Cardiac muscle cell (in vitro differentiated cells and primary cell): ENCODE measurements at regions not wholly inside any gene's neighbourhood (a gene's known extent, or its start where the extent isn't known, plus 50 kb on each side); places are given as distances from the start of the nearest gene placed in this dataset.

Source experiments
- DNase-seq, 2 donors: peaks; one replicate each; pipeline versions ENCODE4 v3.0.0 to v3.0.0-alpha.2; 2010 to 2017; ENCODE audit warnings: low read depth in 1 of 2, low spot score in 1 of 2
- H3K27ac ChIP-seq: fragments of 200-600 bp; sonication (generic); 2 replicates; pipeline ENCODE4 v1.5.1; 2016
- H3K27me3 ChIP-seq: fragments of 200-600 bp; sonication (generic); 2 replicates; pipeline ENCODE4 v1.6.0; 2016; ENCODE audit warnings: control low read depth
- H3K36me3 ChIP-seq: fragments of 200-600 bp; sonication (generic); 2 replicates; pipeline ENCODE4 v1.5.1; 2016; ENCODE audit warnings: control low read depth
- H3K4me1 ChIP-seq: fragments of 200-600 bp; sonication (generic); 2 replicates; pipeline ENCODE4 v1.8.1; 2017; ENCODE audit warnings: low read depth, mild to moderate bottlenecking, mixed run types
- H3K4me3 ChIP-seq: fragments of 200-600 bp; sonication (generic); 2 replicates; pipeline ENCODE4 v1.5.1; 2016; ENCODE audit warnings: mild to moderate bottlenecking
- H3K9me3 ChIP-seq: fragments of 200-600 bp; sonication (generic); 2 replicates; pipeline ENCODE4 v1.5.1; 2017; ENCODE audit warnings: low read depth, mild to moderate bottlenecking, control low read depth
- CTCF ChIP-seq: IDR thresholded peaks from 2 replicates; pipeline ENCODE4 v1.5.1; 2012; ENCODE audit warnings: low read depth, mild to moderate bottlenecking, low read length

GRCh38 chr6:22825210-22825609 is 255.8 kb downstream of the HDGFL1 start:
- no peaks in the 10 kb centered on the region for H3K27me3 ChIP-seq
- peaks cover 12% of the 10 kb centered on the region for H3K4me1 ChIP-seq
- H3K4me3 ChIP-seq = no peak overlapping the region
- no peak for TF ChIP-seq CTCF
- no peaks in the 10 kb centered on the region for H3K9me3 ChIP-seq
- H3K36me3 ChIP-seq = no peaks in the 10 kb centered on the region
- DNase-seq = no peak
- no peak overlapping the region for H3K27ac ChIP-seq

DNA sequence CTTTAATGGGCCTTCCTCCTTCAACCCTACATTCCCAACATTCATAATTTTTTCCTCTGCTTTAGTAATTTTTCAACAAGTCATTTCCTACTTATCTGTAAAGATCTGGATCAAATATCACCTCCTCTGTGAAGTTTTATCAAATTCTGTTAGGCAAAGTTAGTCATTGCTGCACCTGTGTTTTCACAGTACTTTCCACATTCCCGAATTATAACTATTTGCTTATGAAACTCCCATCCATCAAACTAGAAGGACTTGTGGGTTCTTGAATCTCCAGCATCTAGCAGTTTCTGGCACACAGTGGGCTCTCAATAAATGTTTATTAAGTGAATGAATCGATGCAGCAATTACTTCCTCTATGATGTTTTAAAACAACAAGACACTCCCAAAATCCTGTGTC is 257.6 kb downstream of the HDGFL1 start:
- Histone ChIP-seq H3K27ac (no peak overlapping the region), H3K4me3 (no peak overlapping the region), H3K4me1 (peaks cover 12% of the 10 kb centered on the region), H3K36me3 (no peaks in the 10 kb centered on the region), H3K9me3 (no peaks in the 10 kb centered on the region), H3K27me3 (no peaks in the 10 kb centered on the region)
- no peak for TF ChIP-seq CTCF
- no peak for DNase-seq

GRCh38 chr6:22827760-22828159 is 258.4 kb downstream of the HDGFL1 start:
- Histone ChIP-seq H3K27me3 (no peaks in the 10 kb centered on the region), H3K27ac (peak overlapping the region; percentile 81), H3K9me3 (no peaks in the 10 kb centered on the region), H3K4me3 (no peak overlapping the region), H3K4me1 (peaks cover 12% of the 10 kb centered on the region), H3K36me3 (no peaks in the 10 kb centered on the region)
- DNase-seq = peak in 1 of 2 donors; percentile 36
- no peak for TF ChIP-seq CTCF

DNA sequence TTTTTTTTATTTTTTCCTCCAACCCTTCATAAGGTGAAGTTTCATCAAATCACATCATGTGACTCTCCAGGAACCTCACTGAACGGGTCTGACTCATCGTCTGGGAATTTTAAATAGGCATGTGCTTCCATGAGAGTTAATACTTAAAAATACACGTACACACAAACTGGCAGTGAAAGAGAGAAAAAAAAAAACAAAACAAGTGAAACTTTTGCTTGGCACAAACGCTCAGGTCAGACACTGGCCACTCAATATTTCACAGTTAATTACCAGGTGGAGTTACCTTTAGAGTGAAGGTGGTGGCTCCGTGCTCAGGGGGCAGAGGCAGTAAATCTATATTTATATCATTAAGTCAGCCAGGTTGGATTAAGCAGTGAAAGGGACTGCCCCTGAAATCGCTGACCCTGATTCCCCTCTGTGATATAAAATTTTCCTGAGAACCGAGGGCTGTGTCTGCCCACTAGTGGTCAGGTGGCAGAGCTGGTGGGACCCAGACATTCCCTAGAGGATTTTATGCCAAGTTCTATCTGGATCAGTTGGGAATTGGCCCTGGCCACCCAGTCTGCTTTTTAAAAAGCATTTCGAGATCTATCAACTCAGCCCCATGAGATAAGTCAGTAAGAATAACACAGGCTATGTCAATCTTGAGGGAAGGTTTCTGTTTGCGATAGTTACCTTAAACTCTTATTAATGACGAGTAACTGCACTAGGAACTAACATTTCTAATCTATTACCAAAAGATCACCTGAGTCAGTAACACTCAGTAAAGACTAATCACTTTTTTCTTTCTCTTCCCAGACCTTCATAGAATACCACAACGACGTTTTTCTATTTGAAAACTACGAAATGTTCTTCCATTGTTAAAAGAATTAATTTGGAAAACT is 259.1 kb downstream of the HDGFL1 start:
- TF ChIP-seq CTCF = peak; percentile 66
- H3K36me3 ChIP-seq = no peaks in the 10 kb centered on the region
- H3K4me1 ChIP-seq = peaks cover 12% of the 10 kb centered on the region
- H3K9me3 ChIP-seq = no peaks in the 10 kb centered on the region
- H3K27me3 ChIP-seq = no peaks in the 10 kb centered on the region
- peak; percentile 61 to 96 for DNase-seq
- H3K27ac ChIP-seq = peak overlapping the region; percentile 81
- H3K4me3 ChIP-seq = no peak overlapping the region

GRCh38 chr6:22829070-22829469 is 259.7 kb downstream of the HDGFL1 start:
- Histone ChIP-seq H3K4me3 (no peak overlapping the region), H3K27ac (no peak overlapping the region)

More at GRCh38 chr6:22829070-22829469, 259.7 kb downstream of the HDGFL1 start:
- TF ChIP-seq CTCF = no peak
- peaks cover 12% of the 10 kb centered on the region for H3K4me1 ChIP-seq
- no peaks in the 10 kb centered on the region for H3K9me3 ChIP-seq
- DNase-seq = no peak
- H3K27me3 ChIP-seq = no peaks in the 10 kb centered on the region
- H3K36me3 ChIP-seq = no peaks in the 10 kb centered on the region
